ENCODE measurements at regions not wholly inside any gene's neighbourhood (a gene's known extent, or its start where the extent isn't known, plus 50 kb on each side); places are given as distances from the start of the nearest gene placed in this dataset.
"Not testable (repeated sequence)": the region's sequence is repeated elsewhere in the genome, so short reads cannot be mapped to it uniquely, and the experiment has no call there.

GRCh38 chr6:56835612-56836011, 119.3 kb upstream of the BEND6 start:
- H3K4me1 Mint-ChIP-seq (ENCODE audit: low read depth), result no peaks in the 10 kb centered on the region
- CTCF ChIA-PET, result no interaction called here
- no peak for ATAC-seq
- no peaks in the 10 kb centered on the region for H3K36me3 Mint-ChIP-seq (ENCODE audit: low read depth)
- no peak overlapping the region for H3K4me3 Mint-ChIP-seq
- no peak for DNase-seq
- no peaks in the 10 kb centered on the region for H3K9me3 Mint-ChIP-seq (ENCODE audit: insufficient read depth)
- H3K27ac Mint-ChIP-seq, result no peak overlapping the region
- POLR2A ChIA-PET, result no interaction called here
- peaks cover 30% of the 10 kb centered on the region for H3K27me3 Mint-ChIP-seq (ENCODE audit: low read depth)

- H3K4me3 Mint-ChIP-seq, result no peak overlapping the region
- H3K4me1 Mint-ChIP-seq (ENCODE audit: low read depth), result no peaks in the 10 kb centered on the region
- no peak for DNase-seq
- ChIA-PET POLR2A (no interaction called here), CTCF (no interaction called here)
- no peaks in the 10 kb centered on the region for H3K9me3 Mint-ChIP-seq (ENCODE audit: insufficient read depth)
- no peak for ATAC-seq
- H3K27ac Mint-ChIP-seq, result no peak overlapping the region
- H3K36me3 Mint-ChIP-seq (ENCODE audit: low read depth), result no peaks in the 10 kb centered on the region
- H3K27me3 Mint-ChIP-seq (ENCODE audit: low read depth), result peaks cover 21% of the 10 kb centered on the region
Observed at GRCh38 chr6:56833873-56834272, 121.0 kb upstream of the BEND6 start.

- ChIA-PET CTCF (no interaction called here), POLR2A (no interaction called here)
- ATAC-seq (no peak), DNase-seq (no peak)
- no peak overlapping the region for H3K27ac Mint-ChIP-seq
- H3K27me3 Mint-ChIP-seq (ENCODE audit: low read depth), result peaks cover 19% of the 10 kb centered on the region
- H3K9me3 Mint-ChIP-seq (ENCODE audit: insufficient read depth), result no peaks in the 10 kb centered on the region
- H3K4me3 Mint-ChIP-seq, result no peak overlapping the region
- H3K36me3 Mint-ChIP-seq (ENCODE audit: low read depth), result no peaks in the 10 kb centered on the region
- H3K4me1 Mint-ChIP-seq (ENCODE audit: low read depth), result no peaks in the 10 kb centered on the region
Observed at GRCh38 chr6:56833127-56833791, 121.6 kb upstream of the BEND6 start.

- CTCF ChIA-PET, result no interaction called here
- no peak for ATAC-seq
- Mint-ChIP-seq H3K27me3 (ENCODE audit: low read depth) (peaks cover 9% of the 10 kb centered on the region), H3K4me1 (ENCODE audit: low read depth) (no peaks in the 10 kb centered on the region), H3K4me3 (no peak overlapping the region), H3K9me3 (ENCODE audit: insufficient read depth) (no peaks in the 10 kb centered on the region), H3K27ac (no peak overlapping the region), H3K36me3 (ENCODE audit: low read depth) (no peaks in the 10 kb centered on the region)
- POLR2A ChIA-PET, result no interaction called here
- DNase-seq, result no peak
Observed at GRCh38 chr6:56832225-56832624, 122.7 kb upstream of the BEND6 start.

GRCh38 chr6:56831334-56831733, 123.6 kb upstream of the BEND6 start:
- Mint-ChIP-seq H3K4me1 (ENCODE audit: low read depth) (no peaks in the 10 kb centered on the region), H3K4me3 (no peak overlapping the region), H3K36me3 (ENCODE audit: low read depth) (no peaks in the 10 kb centered on the region), H3K27me3 (ENCODE audit: low read depth) (peaks cover 8% of the 10 kb centered on the region), H3K9me3 (ENCODE audit: insufficient read depth) (no peaks in the 10 kb centered on the region), H3K27ac (no peak overlapping the region)
- ATAC-seq (no peak), DNase-seq (no peak)
- CTCF ChIA-PET, result no interaction called here
- POLR2A ChIA-PET, result no interaction called here

GRCh38 chr6:56827908-56828649, 126.8 kb upstream of the BEND6 start:
- DNase-seq (no peak), ATAC-seq (no peak)
- Mint-ChIP-seq H3K36me3 (ENCODE audit: low read depth) (no peaks in the 10 kb centered on the region), H3K9me3 (ENCODE audit: insufficient read depth) (no peaks in the 10 kb centered on the region), H3K27ac (no peak overlapping the region), H3K4me3 (no peak overlapping the region), H3K4me1 (ENCODE audit: low read depth) (no peaks in the 10 kb centered on the region), H3K27me3 (ENCODE audit: low read depth) (peaks cover 11% of the 10 kb centered on the region)
- ChIA-PET CTCF (no interaction called here), POLR2A (no interaction called here)

- ATAC-seq; H3K36me3 Mint-ChIP-seq (ENCODE audit: low read depth); POLR2A ChIA-PET: not testable (repeated sequence)
Observed at GRCh38 chr6:56824431-56824830, 130.5 kb upstream of the BEND6 start.

GRCh38 chr6:56821005-56821432, 133.9 kb upstream of the BEND6 start:
- POLR2A ChIA-PET, result no interaction called here
- no peaks in the 10 kb centered on the region for H3K9me3 Mint-ChIP-seq (ENCODE audit: insufficient read depth)
- no peaks in the 10 kb centered on the region for H3K4me1 Mint-ChIP-seq (ENCODE audit: low read depth)
- peaks cover 8% of the 10 kb centered on the region for H3K27me3 Mint-ChIP-seq (ENCODE audit: low read depth)
- H3K36me3 Mint-ChIP-seq (ENCODE audit: low read depth), result no peaks in the 10 kb centered on the region
- no peak for DNase-seq
- no peak overlapping the region for H3K27ac Mint-ChIP-seq
- ATAC-seq, result no peak
- no peak overlapping the region for H3K4me3 Mint-ChIP-seq
- CTCF ChIA-PET, result interaction anchor here (3.3 kb wide), 1 partner anchor 31 kb away, joined by 10 read pairs; no protein-coding TSS in a partner anchor

More at GRCh38 chr6:56824431-56824830, 130.5 kb upstream of the BEND6 start:
- H3K4me3 Mint-ChIP-seq; H3K4me1 Mint-ChIP-seq (ENCODE audit: low read depth); H3K27me3 Mint-ChIP-seq (ENCODE audit: low read depth); H3K9me3 Mint-ChIP-seq (ENCODE audit: insufficient read depth); H3K27ac Mint-ChIP-seq; DNase-seq; CTCF ChIA-PET: not testable (repeated sequence)

- no peaks in the 10 kb centered on the region for H3K9me3 Mint-ChIP-seq (ENCODE audit: insufficient read depth)
- CTCF ChIA-PET, result interaction anchor here (3.3 kb wide), 1 partner anchor 32 kb away, joined by 10 read pairs; no protein-coding TSS in a partner anchor
- H3K4me3 Mint-ChIP-seq, result no peak overlapping the region
- H3K27ac Mint-ChIP-seq, result no peak overlapping the region
- H3K4me1 Mint-ChIP-seq (ENCODE audit: low read depth), result no peaks in the 10 kb centered on the region
- DNase-seq (no peak), ATAC-seq (no peak)
- POLR2A ChIA-PET, result no interaction called here
- no peaks in the 10 kb centered on the region for H3K36me3 Mint-ChIP-seq (ENCODE audit: low read depth)
- peaks cover 6% of the 10 kb centered on the region for H3K27me3 Mint-ChIP-seq (ENCODE audit: low read depth)
Observed at GRCh38 chr6:56820060-56820459, 134.8 kb upstream of the BEND6 start.

- H3K27me3 Mint-ChIP-seq (ENCODE audit: low read depth), result peaks cover 6% of the 10 kb centered on the region
- no peaks in the 10 kb centered on the region for H3K36me3 Mint-ChIP-seq (ENCODE audit: low read depth)
- no peak overlapping the region for H3K4me3 Mint-ChIP-seq
- H3K4me1 Mint-ChIP-seq (ENCODE audit: low read depth), result no peaks in the 10 kb centered on the region
- no peak for DNase-seq
- H3K9me3 Mint-ChIP-seq (ENCODE audit: insufficient read depth), result no peaks in the 10 kb centered on the region
- CTCF ChIA-PET, result interaction anchor here (3.3 kb wide), 1 partner anchor 33 kb away, joined by 10 read pairs; no protein-coding TSS in a partner anchor
- H3K27ac Mint-ChIP-seq, result no peak overlapping the region
- no peak for ATAC-seq
- POLR2A ChIA-PET, result no interaction called here
Observed at GRCh38 chr6:56819604-56820003, 135.3 kb upstream of the BEND6 start.

- Mint-ChIP-seq H3K27me3 (ENCODE audit: low read depth) (peaks cover 2% of the 10 kb centered on the region), H3K27ac (no peak overlapping the region), H3K4me3 (no peak overlapping the region), H3K4me1 (ENCODE audit: low read depth) (no peaks in the 10 kb centered on the region), H3K36me3 (ENCODE audit: low read depth) (no peaks in the 10 kb centered on the region), H3K9me3 (ENCODE audit: insufficient read depth) (no peaks in the 10 kb centered on the region)
- DNase-seq (no peak), ATAC-seq (no peak)
- ChIA-PET POLR2A (no interaction called here), CTCF (no interaction called here)
Observed at GRCh38 chr6:56816370-56816769, 138.5 kb upstream of the BEND6 start.

- H3K36me3 Mint-ChIP-seq (ENCODE audit: low read depth), result no peaks in the 10 kb centered on the region
- ChIA-PET CTCF (no interaction called here), POLR2A (no interaction called here)
- ATAC-seq, result no peak
- H3K4me3 Mint-ChIP-seq, result no peak overlapping the region
- peaks cover 2% of the 10 kb centered on the region for H3K27me3 Mint-ChIP-seq (ENCODE audit: low read depth)
- DNase-seq, result no peak
- no peaks in the 10 kb centered on the region for H3K4me1 Mint-ChIP-seq (ENCODE audit: low read depth)
- H3K9me3 Mint-ChIP-seq (ENCODE audit: insufficient read depth), result no peaks in the 10 kb centered on the region
- H3K27ac Mint-ChIP-seq, result no peak overlapping the region
Observed at GRCh38 chr6:56815436-56815835, 139.5 kb upstream of the BEND6 start.
